ENCODE measurements at regions not wholly inside any gene's neighbourhood (a gene's known extent, or its start where the extent isn't known, plus 50 kb on each side); places are given as distances from the start of the nearest gene placed in this dataset.

DNA sequence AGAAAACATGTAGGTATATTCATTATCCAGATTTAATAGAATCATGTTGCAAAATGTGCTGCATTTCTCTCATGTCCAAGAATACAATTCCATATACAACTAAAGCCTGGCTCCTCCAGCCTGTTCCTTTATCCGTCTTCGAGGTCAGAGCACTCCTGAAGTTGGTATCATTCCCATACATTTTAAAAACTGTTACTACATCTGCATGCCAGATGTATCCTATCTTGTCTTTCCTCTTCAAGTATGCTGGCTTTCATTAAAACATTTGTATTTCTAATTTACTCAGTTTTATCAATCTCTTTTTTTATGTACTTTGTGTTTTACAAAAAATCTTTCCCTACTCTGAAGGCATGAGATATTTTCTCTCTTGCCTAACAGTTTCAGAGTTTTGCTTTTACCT is 536.6 kb upstream of the USP24 start:
- Mint-ChIP-seq H3K27ac (no peak overlapping the region), H3K36me3 (ENCODE audit: low read depth) (0 out of 2 replicates have a peak, but pooled peaks cover under 1% of the 10 kb centered on the region), H3K4me1 (ENCODE audit: low read depth) (peaks cover 25% of the 10 kb centered on the region), H3K9me3 (no peaks in the 10 kb centered on the region), H3K27me3 (ENCODE audit: insufficient read depth) (no peaks in the 10 kb centered on the region; the same call in 1 of the 2 replicates), H3K4me3 (no peak overlapping the region)
- TF ChIP-seq, protein P1, sequence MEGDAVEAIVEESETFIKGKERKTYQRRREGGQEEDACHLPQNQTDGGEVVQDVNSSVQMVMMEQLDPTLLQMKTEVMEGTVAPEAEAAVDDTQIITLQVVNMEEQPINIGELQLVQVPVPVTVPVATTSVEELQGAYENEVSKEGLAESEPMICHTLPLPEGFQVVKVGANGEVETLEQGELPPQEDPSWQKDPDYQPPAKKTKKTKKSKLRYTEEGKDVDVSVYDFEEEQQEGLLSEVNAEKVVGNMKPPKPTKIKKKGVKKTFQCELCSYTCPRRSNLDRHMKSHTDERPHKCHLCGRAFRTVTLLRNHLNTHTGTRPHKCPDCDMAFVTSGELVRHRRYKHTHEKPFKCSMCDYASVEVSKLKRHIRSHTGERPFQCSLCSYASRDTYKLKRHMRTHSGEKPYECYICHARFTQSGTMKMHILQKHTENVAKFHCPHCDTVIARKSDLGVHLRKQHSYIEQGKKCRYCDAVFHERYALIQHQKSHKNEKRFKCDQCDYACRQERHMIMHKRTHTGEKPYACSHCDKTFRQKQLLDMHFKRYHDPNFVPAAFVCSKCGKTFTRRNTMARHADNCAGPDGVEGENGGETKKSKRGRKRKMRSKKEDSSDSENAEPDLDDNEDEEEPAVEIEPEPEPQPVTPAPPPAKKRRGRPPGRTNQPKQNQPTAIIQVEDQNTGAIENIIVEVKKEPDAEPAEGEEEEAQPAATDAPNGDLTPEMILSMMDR (IDR thresholded peaks at IDR 0.05) = no peak
- DNase-seq = no peak

- DNase-seq = no peak
- H3K27me3 Mint-ChIP-seq (ENCODE audit: insufficient read depth) = peaks cover under 1% of the 10 kb centered on the region; the same call in 1 of the 2 replicates
- no peak overlapping the region for H3K27ac Mint-ChIP-seq
- peaks cover 25% of the 10 kb centered on the region for H3K4me1 Mint-ChIP-seq (ENCODE audit: low read depth)
- H3K36me3 Mint-ChIP-seq (ENCODE audit: low read depth) = peaks cover 4% of the 10 kb centered on the region; the same call in 1 of the 2 replicates
- TF ChIP-seq, protein P1 (IDR thresholded peaks at IDR 0.05) = no peak
- no peaks in the 10 kb centered on the region for H3K9me3 Mint-ChIP-seq
- no peak overlapping the region for H3K4me3 Mint-ChIP-seq
These were observed 535.4 kb upstream of the USP24 start for GRCh38 chr1:55750628-55750995.

- H3K9me3 Mint-ChIP-seq = no peaks in the 10 kb centered on the region
- peaks cover 1% of the 10 kb centered on the region; the same call in 1 of the 2 replicates for H3K27me3 Mint-ChIP-seq (ENCODE audit: insufficient read depth)
- no peak overlapping the region for H3K27ac Mint-ChIP-seq
- TF ChIP-seq, protein P1 (IDR thresholded peaks at IDR 0.05) = no peak
- peaks cover 25% of the 10 kb centered on the region for H3K4me1 Mint-ChIP-seq (ENCODE audit: low read depth)
- no peak for DNase-seq
- H3K4me3 Mint-ChIP-seq = no peak overlapping the region
- H3K36me3 Mint-ChIP-seq (ENCODE audit: low read depth) = peaks cover 4% of the 10 kb centered on the region; the same call in 1 of the 2 replicates
These were observed 534.9 kb upstream of the USP24 start for GRCh38 chr1:55749975-55750627.

DNA sequence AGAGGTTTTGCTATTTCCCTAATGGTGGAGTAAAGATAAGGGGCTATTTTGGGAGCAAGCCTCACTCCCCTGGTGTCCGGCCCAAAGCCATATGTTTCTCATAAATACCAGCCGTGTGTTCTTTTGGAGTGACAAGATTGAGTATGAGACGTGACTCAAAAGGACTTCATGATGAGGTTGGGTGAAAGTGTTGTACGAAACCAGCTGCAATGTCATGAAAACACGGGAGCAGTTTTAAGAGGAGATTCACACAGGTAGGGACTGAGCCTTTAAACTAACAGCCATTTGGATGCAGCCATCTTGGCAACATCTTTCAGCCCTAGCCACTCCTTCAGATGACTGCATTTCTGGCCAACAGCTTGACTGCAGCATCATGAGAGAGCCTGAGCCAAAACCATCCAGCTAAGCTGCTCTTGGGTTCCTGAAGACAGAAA is 532.3 kb upstream of the USP24 start:
- H3K27ac Mint-ChIP-seq = no peak overlapping the region
- peaks cover 1% of the 10 kb centered on the region; the same call in 1 of the 2 replicates for H3K27me3 Mint-ChIP-seq (ENCODE audit: insufficient read depth)
- no peak for DNase-seq
- H3K4me3 Mint-ChIP-seq = no peak overlapping the region
- TF ChIP-seq, protein P1 (IDR thresholded peaks at IDR 0.05) = no peak
- H3K9me3 Mint-ChIP-seq = no peaks in the 10 kb centered on the region
- H3K4me1 Mint-ChIP-seq (ENCODE audit: low read depth) = peaks cover 12% of the 10 kb centered on the region; the same call in 1 of the 2 replicates
- H3K36me3 Mint-ChIP-seq (ENCODE audit: low read depth) = peaks cover 4% of the 10 kb centered on the region; the same call in 1 of the 2 replicates

DNA sequence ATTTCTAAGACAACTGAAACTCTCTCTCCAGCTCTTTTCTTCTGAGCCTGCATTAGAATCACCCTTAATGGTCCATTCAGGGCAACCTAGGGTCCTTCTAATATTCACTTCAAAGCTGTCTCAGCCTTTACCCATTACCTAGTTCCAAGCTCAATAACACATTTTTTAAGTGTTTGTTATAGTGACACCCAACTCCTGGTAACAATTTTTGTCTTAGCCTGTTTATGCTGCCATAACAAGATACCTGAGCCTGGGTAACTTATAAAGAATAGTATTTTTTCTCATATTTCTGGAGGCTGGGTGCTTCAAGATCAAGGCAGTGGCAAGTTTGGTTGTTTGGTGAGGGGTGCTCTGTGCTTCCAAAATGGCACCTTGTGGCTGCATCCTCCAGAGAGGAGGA is 531.5 kb upstream of the USP24 start:
- Mint-ChIP-seq H3K36me3 (ENCODE audit: low read depth) (peaks cover 4% of the 10 kb centered on the region; the same call in 1 of the 2 replicates), H3K9me3 (no peaks in the 10 kb centered on the region), H3K4me3 (no peak overlapping the region), H3K4me1 (ENCODE audit: low read depth) (peaks cover 14% of the 10 kb centered on the region; the same call in 1 of the 2 replicates), H3K27me3 (ENCODE audit: insufficient read depth) (peaks cover 1% of the 10 kb centered on the region; the same call in 1 of the 2 replicates), H3K27ac (no peak overlapping the region)
- DNase-seq = no peak
- TF ChIP-seq, protein P1 (IDR thresholded peaks at IDR 0.05) = no peak
